Kidney epithelial cell (primary cell): ENCODE measurements at regions not wholly inside any gene's neighbourhood (a gene's known extent, or its start where the extent isn't known, plus 50 kb on each side); places are given as distances from the start of the nearest gene placed in this dataset.

ENCODE experiments used
- DNase-seq: peaks from one replicate; pipeline ENCODE4 v3.0.0-alpha.2; 2010; ENCODE audit warnings: low read depth
- H3K27me3 ChIP-seq: 2 replicates; pipeline ENCODE4 v1.6.0; 2011; ENCODE audit warnings: low read length; ENCODE audit not compliant: control insufficient read depth, insufficient read depth
- H3K36me3 ChIP-seq: 2 replicates; pipeline ENCODE4 v1.5.1; 2011; ENCODE audit warnings: low read length; ENCODE audit not compliant: control insufficient read depth, insufficient read depth
- H3K4me3 ChIP-seq: 2 replicates; pipeline ENCODE4 v1.5.1; 2011; ENCODE audit warnings: low read depth, mild to moderate bottlenecking, control low read depth, low read length
- TF ChIP-seq, protein P1 (sequence below): IDR thresholded peaks from 2 replicates; pipeline ENCODE4 v1.5.1; 2011; ENCODE audit warnings: mild to moderate bottlenecking, moderate library complexity, low read length, control low read depth, inconsistent platforms; ENCODE audit not compliant: insufficient read depth, poor library complexity, severe bottlenecking

DNA sequence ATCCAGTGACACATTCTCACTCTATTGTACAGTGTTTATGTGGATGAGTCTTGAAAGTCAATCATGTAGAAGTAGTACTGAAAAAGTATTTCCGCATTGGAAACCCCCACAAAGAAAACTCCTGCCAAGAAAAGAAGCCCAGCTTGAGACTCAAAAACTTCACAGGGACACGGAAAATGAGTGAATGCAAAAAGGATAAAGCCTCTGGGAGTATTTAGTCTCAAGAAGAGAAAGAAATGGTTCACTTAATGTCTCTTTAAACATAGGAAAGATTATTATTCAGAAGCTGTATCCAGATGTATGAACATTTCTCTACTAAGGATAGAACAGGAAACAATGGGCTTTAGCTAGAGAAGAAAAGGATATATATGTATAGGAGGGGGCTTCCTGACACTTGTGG is 304.5 kb downstream of the BARHL2 start:
- Histone ChIP-seq H3K27me3 (no peaks in the 10 kb centered on the region), H3K36me3 (no peaks in the 10 kb centered on the region), H3K4me3 (no peak overlapping the region)
- no peak for DNase-seq
- TF ChIP-seq, protein P1, sequence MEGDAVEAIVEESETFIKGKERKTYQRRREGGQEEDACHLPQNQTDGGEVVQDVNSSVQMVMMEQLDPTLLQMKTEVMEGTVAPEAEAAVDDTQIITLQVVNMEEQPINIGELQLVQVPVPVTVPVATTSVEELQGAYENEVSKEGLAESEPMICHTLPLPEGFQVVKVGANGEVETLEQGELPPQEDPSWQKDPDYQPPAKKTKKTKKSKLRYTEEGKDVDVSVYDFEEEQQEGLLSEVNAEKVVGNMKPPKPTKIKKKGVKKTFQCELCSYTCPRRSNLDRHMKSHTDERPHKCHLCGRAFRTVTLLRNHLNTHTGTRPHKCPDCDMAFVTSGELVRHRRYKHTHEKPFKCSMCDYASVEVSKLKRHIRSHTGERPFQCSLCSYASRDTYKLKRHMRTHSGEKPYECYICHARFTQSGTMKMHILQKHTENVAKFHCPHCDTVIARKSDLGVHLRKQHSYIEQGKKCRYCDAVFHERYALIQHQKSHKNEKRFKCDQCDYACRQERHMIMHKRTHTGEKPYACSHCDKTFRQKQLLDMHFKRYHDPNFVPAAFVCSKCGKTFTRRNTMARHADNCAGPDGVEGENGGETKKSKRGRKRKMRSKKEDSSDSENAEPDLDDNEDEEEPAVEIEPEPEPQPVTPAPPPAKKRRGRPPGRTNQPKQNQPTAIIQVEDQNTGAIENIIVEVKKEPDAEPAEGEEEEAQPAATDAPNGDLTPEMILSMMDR: no peak

DNA sequence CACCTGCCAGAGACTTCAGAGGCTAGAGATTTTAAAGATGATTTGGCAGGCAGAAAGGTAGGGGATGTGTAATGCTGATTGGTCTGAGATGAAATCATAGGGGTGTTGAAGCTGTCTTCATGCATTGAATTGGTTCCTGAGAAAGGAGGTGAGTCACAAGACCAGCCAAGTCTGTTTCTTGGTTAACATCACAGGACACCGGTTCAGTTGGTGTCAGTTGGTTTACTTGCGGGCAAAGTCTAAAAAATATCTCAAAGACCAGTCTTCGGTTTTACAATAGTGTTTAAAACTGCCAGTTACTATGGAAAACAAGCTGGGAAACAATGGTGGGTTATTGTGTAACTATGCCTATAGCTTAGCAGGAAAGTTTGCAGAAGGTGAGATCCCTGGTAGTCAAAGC is 305.9 kb downstream of the BARHL2 start:
- Histone ChIP-seq H3K4me3 (no peak overlapping the region), H3K27me3 (no peaks in the 10 kb centered on the region)
- no peak for DNase-seq

DNA sequence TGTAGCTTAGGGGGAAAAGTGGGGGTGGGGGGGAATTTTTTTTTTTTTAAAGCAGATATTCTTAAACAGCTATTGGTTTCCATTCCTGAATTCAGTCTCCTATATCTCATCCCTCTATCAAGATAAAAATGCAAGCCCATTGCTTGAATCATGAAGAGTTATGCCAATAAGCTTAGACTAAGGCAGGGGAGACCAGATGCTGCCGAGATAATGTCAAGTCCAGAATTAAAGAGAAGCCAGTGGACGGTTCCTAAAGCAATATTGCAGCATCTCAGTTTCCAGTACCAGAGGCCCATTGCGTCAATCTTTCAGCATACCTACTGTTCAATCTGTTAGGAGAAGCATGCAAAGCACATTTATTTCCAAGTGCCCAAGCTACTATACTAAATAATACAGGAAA is 309.4 kb downstream of the BARHL2 start:
- Histone ChIP-seq H3K36me3 (no peaks in the 10 kb centered on the region), H3K4me3 (no peak overlapping the region), H3K27me3 (no peaks in the 10 kb centered on the region)
- no peak for DNase-seq
- TF ChIP-seq, protein P1: no peak

More for the DNA sequence above, 305.9 kb downstream of the BARHL2 start:
- no peaks in the 10 kb centered on the region for H3K36me3 ChIP-seq
- TF ChIP-seq, protein P1: no peak

DNA sequence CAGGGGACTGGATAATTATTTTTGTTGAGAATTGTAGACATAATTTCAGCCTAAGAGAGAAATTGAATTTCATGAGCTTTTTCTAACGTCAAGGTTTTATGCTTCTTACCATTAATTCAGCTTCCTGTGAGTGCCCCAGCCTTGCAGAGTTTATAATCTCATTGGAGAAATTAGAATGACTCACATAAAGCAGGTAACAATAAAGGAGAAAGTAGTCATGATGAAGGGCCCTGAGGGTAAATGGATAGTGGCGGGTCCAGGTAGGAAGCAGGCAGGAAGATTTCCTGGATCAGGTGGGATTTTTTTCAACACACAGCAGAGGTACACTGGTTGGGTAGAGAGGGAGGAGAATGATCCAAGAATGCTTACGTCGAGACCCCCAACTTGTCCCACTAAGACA is 311.4 kb downstream of the BARHL2 start:
- no peaks in the 10 kb centered on the region for H3K36me3 ChIP-seq
- no peaks in the 10 kb centered on the region for H3K27me3 ChIP-seq
- TF ChIP-seq, protein P1: no peak
- no peak for DNase-seq
- no peak overlapping the region for H3K4me3 ChIP-seq

DNA sequence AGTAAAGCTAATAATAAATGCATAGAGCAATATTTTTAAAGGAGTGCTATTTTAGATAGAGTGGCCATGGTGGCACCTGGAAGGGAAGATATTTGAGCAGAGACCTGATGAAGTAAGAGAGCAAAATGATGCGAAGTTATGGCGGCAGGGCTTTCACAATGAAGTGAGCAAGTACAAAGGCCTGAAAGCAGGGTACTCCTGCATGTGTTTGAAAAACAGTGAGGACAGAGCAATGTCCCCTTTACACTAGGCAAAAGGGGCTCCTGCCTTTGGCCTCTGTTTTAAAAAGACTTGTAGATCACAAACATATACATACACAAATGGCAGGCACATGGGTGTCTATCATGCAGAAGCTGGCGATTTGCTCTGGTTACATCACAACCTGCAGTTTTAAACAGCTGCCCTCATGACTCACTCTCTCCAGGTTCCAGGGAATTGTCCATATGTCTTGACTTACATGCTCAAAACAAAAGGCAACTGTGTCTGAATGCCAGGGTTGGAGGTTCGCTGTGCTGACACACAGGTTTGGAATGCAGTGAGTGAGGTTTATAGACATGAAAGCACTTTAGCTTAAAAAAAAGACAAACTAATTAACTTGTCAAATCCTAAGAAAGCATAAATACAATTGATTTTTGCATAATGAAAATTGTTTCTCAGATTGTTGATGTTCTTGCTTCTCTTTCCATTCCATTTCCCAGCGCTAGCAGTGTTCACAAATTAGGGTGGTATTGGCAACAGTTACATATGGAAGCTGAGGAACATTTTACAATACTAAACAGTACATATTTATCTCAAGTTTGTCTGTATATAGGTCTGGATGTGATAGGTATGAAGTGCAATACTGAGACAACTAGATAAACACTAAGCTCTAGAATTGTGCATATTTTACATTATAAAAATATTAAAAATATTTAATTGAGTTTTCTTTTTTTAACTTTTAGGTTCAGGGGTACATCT is 313.9 kb downstream of the BARHL2 start:
- Histone ChIP-seq H3K27me3 (no peaks in the 10 kb centered on the region), H3K4me3 (no peak overlapping the region), H3K36me3 (no peaks in the 10 kb centered on the region)
- TF ChIP-seq, protein P1: no peak
- peak; percentile 99 for DNase-seq
